ENCODE measurements at regions not wholly inside any gene's neighbourhood (a gene's known extent, or its start where the extent isn't known, plus 50 kb on each side); places are given as distances from the start of the nearest gene placed in this dataset.

- no peak for TF ChIP-seq CTCF (IDR thresholded peaks at IDR 0.05; ENCODE audit: low read depth, low read length, missing control alignments)
- H3K27ac ChIP-seq: peak overlapping the region; percentile 71
- in situ Hi-C loops (cut with HindIII; ENCODE audit: low pct_ligation_motif_present, low sequenced_read_pairs): no loop called here
- H3K27me3 ChIP-seq (replicated peaks): no peaks in the 10 kb centered on the region
- no peaks in the 10 kb centered on the region for H3K36me3 ChIP-seq (replicated peaks)
- H3K4me3 ChIP-seq (ENCODE audit: low read depth, low read length): no peak overlapping the region
- peak; percentile 100 for DNase-seq
Measured at GRCh38 chr1:55428944-55429931, 214.1 kb upstream of the USP24 start.

GRCh38 chr1:55428231-55428630 is 213.1 kb upstream of the USP24 start:
- H3K27ac ChIP-seq: peak overlapping the region; percentile 58
- no peaks in the 10 kb centered on the region for H3K27me3 ChIP-seq (replicated peaks)
- H3K36me3 ChIP-seq (replicated peaks): no peaks in the 10 kb centered on the region
- DNase-seq: no peak
- TF ChIP-seq CTCF (IDR thresholded peaks at IDR 0.05; ENCODE audit: low read depth, low read length, missing control alignments): no peak
- in situ Hi-C loops (cut with HindIII; ENCODE audit: low pct_ligation_motif_present, low sequenced_read_pairs): no loop called here
- no peak overlapping the region for H3K4me3 ChIP-seq (ENCODE audit: low read depth, low read length)

GRCh38 chr1:55427606-55428005 is 212.4 kb upstream of the USP24 start:
- in situ Hi-C loops (cut with HindIII; ENCODE audit: low pct_ligation_motif_present, low sequenced_read_pairs): no loop called here
- TF ChIP-seq CTCF (IDR thresholded peaks at IDR 0.05; ENCODE audit: low read depth, low read length, missing control alignments): no peak
- no peak for DNase-seq
- Histone ChIP-seq H3K36me3 (replicated peaks) (no peaks in the 10 kb centered on the region), H3K27me3 (replicated peaks) (no peaks in the 10 kb centered on the region), H3K4me3 (ENCODE audit: low read depth, low read length) (no peak overlapping the region), H3K27ac (no peak overlapping the region)

- no peak for DNase-seq
- Histone ChIP-seq H3K27me3 (replicated peaks) (no peaks in the 10 kb centered on the region), H3K27ac (no peak overlapping the region), H3K36me3 (replicated peaks) (no peaks in the 10 kb centered on the region), H3K4me3 (ENCODE audit: low read depth, low read length) (no peak overlapping the region)
- in situ Hi-C loops (cut with HindIII; ENCODE audit: low pct_ligation_motif_present, low sequenced_read_pairs): no loop called here
- no peak for TF ChIP-seq CTCF (IDR thresholded peaks at IDR 0.05; ENCODE audit: low read depth, low read length, missing control alignments)
Measured at GRCh38 chr1:55426619-55427018, 211.5 kb upstream of the USP24 start.

- TF ChIP-seq CTCF (IDR thresholded peaks at IDR 0.05; ENCODE audit: low read depth, low read length, missing control alignments): no peak
- Histone ChIP-seq H3K27me3 (replicated peaks) (no peaks in the 10 kb centered on the region), H3K27ac (no peak overlapping the region), H3K36me3 (replicated peaks) (no peaks in the 10 kb centered on the region), H3K4me3 (ENCODE audit: low read depth, low read length) (no peak overlapping the region)
- in situ Hi-C loops (cut with HindIII; ENCODE audit: low pct_ligation_motif_present, low sequenced_read_pairs): no loop called here
- no peak for DNase-seq
Measured at GRCh38 chr1:55426156-55426555, 211.0 kb upstream of the USP24 start.
